Stimulated activated CD8-positive, alpha-beta memory T cell treated with anti-CD3 and anti-CD28 coated beads, Interleukin-4, amount 100 ng/mL, for 4 hours (primary cell): ENCODE measurements at regions not wholly inside any gene's neighbourhood (a gene's known extent, or its start where the extent isn't known, plus 50 kb on each side); places are given as distances from the start of the nearest gene placed in this dataset.
A peak's percentile ranks its signal among the peaks of the same experiment; 100 is the strongest.
"Not testable (repeated sequence)": the region's sequence is repeated elsewhere in the genome, so short reads cannot be mapped to it uniquely, and the experiment has no call there.

Experiments used
- DNase-seq, 2 donors: peaks; one replicate each; pipeline ENCODE4 v3.0.0-alpha.2; 2020; ENCODE audit warnings: low read depth in 2 of 2, low spot score in 1 of 2

- not testable (repeated sequence) for DNase-seq
Measured at GRCh38 chr16:79377082-79377481, 223.5 kb downstream of the MAF start.

- no peak for DNase-seq
Measured at GRCh38 chr16:79375351-79375750, 225.2 kb downstream of the MAF start.

- DNase-seq: peak in 1 of 2 donors; percentile 12
Measured at GRCh38 chr16:79372503-79373184, 227.9 kb downstream of the MAF start.

GRCh38 chr16:79370736-79371135 lies 229.8 kb downstream of the MAF start:
- no peak for DNase-seq

GRCh38 chr16:79369796-79370195 lies 230.7 kb downstream of the MAF start:
- DNase-seq: no peak

DNA sequence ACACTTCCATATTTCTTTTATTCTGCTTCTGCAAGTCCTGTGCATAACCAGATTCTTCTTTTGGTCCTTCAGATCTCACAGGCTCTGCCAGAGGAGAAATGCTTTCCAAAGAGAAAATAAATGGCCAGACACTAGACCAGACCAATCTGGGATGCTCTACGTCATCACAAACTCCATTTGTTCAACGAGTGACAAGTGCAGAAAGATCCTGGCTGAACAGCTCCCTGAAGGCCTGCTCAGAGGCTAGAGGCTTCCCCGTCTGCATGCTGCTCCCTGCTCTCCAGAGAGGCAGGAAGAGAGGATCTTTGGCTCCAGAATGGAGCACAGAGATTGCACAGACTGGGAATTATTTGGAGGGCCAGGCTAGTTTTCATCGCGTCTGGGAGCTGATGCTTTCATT lies 232.7 kb downstream of the MAF start:
- DNase-seq: no peak

DNA sequence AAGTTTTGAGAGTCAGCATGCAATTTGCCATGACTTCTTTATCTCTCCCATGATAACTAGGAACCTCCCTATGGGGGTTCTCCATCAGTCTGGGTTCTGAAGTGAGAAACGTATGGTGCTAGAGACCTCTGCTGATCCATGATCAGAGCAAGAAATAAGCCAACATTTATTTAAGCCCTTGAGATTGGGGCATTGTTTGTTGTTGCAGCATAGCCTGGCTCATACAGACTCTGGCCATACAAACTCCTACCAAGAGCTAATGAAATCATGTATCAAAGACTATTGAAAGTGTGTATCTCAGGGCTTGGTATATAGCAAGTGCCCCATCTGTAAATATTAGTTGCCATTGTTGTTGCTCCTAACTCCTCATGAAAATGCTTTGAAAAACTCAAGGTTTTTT lies 233.9 kb downstream of the MAF start:
- DNase-seq: no peak

- DNase-seq: no peak
Measured at GRCh38 chr16:79365702-79366101, 234.8 kb downstream of the MAF start.

DNA sequence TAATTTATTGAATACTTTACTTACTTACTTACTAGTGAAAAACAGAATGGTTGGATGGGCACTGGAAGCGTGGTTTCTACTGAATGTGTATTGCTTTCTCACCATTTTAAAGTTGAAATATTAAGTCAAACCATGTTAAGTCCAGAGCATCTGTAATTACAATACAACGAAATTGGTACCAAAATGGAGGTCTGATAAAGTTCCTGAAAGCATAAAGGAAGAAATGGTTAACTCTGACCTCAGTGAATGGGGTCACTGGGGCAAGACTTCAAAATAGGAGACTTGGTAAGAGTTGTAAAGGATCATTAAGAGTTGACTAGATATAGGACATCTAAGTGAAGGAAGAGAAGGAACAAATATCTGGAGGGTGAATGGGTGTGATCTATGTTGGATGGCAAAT lies 237.1 kb downstream of the MAF start:
- no peak for DNase-seq

- DNase-seq: no peak
Measured at GRCh38 chr16:79363035-79363434, 237.5 kb downstream of the MAF start.

GRCh38 chr16:79362300-79362970 lies 238.1 kb downstream of the MAF start:
- DNase-seq: no peak

- DNase-seq: no peak
Measured at GRCh38 chr16:79361132-79361751, 239.3 kb downstream of the MAF start.

DNA sequence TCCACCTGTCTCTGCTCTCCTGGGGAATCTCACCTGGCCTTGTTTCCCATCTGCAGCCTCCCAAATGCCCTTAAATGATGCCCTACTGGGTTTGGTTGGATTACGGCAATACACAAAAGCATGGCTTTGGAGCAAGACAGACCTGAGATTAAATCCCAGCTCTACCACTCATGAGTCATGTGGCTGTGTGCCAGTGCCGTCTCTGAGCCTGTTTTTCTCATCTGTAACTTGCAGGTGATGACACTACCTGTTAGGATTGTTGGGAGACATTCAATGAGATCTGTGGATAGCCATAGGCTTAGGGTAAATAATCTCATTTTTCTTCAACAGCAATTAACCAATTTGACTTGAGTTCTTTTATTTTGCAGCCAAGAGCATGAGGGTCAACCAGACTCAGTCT lies 240.3 kb downstream of the MAF start:
- DNase-seq: no peak

DNA sequence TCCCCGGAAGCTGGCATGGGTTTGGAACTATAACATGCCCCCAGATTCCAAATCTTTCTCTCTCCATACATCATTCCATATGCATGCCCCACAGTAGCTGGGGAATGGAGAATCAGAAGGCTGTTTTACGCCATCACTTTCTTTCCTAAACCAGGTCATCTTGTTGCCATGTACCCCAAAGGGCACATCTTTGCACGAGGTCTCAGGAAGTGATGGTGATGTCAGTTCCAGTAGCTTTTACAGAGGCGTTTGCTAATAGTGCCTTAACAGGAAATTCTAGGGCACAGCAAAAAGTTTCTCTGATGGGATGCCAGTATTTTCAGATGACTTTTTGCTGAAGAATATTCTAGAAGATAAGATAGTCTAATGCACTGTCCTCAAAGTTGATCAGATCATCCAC lies 241.5 kb downstream of the MAF start:
- no peak for DNase-seq

GRCh38 chr16:79358188-79358587 lies 242.3 kb downstream of the MAF start:
- DNase-seq: no peak

DNA sequence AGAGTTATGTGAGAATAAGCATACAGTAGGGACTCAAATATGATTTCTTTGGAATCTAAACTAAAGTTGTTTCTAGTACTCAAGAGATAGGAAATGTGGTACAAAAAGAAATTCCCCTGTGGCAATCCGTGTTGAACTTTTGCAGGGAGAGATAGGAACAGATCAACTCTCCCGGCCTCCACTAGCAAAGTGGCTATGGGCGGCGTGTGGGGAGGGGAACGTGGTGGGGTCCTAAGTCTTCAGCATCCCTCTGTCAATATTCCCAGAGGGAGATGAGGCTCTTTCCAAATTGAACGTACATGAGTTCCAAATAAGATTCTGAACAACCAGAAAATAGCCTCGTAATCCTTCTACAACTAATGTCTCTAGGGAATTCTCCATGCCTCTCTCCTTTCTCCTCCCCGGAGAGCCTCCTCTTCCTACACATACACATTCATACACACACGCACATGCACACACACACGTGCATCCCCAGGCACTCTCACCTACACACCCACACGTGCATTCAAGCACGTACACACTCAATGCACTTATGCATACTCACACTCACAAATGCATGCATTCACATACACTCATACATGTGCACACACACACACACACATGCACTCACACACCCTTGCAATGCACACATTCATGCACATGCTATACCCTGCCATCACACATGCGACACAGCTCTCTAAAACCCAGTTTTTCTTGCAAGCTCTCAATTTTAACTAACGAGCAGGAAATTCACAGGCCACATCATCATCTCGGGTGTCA lies 244.8 kb downstream of the MAF start:
- DNase-seq: no peak

GRCh38 chr16:79351927-79352326 lies 248.6 kb downstream of the MAF start:
- no peak for DNase-seq

DNA sequence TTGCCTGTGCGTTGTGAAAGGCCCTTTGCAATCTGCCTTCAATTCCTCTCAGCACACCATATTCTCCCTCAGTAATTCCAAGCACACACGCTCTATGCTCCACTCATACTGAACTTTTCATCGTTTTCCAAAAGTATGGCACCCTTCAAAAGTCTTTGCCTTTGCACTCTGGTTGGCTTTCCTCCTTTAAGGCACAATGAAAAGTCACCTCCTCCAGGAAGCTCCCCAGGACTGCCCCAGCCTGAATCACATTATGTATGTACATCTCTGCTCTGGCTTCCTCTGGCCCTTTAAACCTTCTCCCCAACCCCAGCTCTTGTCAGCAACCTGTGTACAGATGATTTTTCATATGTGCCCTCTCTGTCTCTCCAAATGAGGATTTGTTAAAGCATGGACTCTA lies 250.7 kb downstream of the MAF start:
- DNase-seq: no peak

DNA sequence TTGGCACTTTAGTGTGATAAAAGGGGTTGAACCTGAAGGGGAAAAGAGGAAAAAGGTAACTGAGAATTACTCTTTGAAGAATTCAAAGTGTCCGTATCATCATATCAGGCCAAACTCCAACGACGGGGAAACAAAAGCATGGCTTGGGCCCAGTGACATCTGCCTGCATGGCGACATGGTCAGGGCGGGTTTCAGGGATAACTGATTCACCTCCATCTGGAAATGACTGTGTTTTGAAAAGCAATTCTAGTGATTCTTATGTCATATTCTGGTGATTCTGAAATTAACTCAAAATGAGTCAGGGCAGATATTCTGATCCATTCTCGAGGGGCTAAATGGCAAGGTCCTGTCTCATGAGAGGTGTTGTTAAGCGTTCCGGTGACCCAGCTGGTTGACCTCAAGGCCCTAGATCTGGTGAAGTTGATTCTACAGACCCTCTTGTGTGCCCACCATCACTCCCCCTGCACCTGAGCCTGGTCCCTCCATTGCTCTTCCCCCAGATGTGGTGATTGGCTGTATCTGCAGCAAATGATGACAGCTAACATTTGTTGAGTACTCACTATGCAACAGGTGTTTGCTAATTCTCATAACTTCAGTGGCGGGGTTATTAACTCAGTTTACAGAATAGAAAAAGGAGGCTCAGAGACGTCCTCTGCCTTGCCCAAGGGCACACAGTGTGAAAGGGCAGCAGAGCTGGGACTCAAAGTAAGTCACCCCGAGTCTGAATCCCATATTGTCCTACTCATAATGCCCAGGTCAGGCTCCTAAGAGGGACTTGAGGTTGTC lies 251.8 kb downstream of the MAF start:
- no peak for DNase-seq

GRCh38 chr16:79347277-79347676 lies 253.3 kb downstream of the MAF start:
- DNase-seq: no peak

- DNase-seq: no peak
Measured at GRCh38 chr16:79339863-79340262, 260.7 kb downstream of the MAF start.
